ENCODE measurements at regions not wholly inside any gene's neighbourhood (a gene's known extent, or its start where the extent isn't known, plus 50 kb on each side); places are given as distances from the start of the nearest gene placed in this dataset.

DNA sequence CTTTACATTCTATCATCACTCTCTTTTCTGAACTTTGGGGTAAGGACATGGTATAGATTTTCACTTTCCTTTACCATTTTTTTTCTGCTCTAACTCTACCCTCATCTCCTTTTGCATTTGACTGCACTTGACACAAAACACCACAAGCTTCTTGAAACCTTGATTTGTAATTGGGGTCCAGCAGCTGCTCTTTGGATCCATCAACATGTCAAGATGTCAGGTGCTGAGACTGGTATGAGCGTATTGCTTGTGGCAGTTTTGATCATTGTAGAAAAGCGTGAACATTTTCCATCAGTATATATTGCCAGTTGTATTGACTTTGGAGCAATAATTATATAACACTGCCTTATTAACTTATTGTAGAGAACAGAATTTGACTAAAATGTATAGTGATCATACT, 838.6 kb downstream of the TRHDE start:
- Histone ChIP-seq H3K4me1 (ENCODE audit: low read length) (no peaks in the 10 kb centered on the region), H3K27me3 (replicated peaks; ENCODE audit: insufficient read depth, low read length) (no peaks in the 10 kb centered on the region), H3K9me3 (replicated peaks; ENCODE audit: insufficient read depth, low read length) (no peaks in the 10 kb centered on the region), H3K36me3 (replicated peaks; ENCODE audit: insufficient read depth, low read length) (no peaks in the 10 kb centered on the region), H2AFZ (ENCODE audit: low read length) (no peak overlapping the region), H3K4me2 (ENCODE audit: low read depth, low read length) (no peak overlapping the region), H3F3A (ENCODE audit: insufficient read depth, low read length) (no peaks in the 10 kb centered on the region), H3K27ac (ENCODE audit: low read length) (no peak overlapping the region), H3K9ac (ENCODE audit: low read length) (no peak overlapping the region), H3K4me3 (ENCODE audit: low read length) (no peak overlapping the region), H4K20me1 (ENCODE audit: insufficient read depth, low read length) (no peaks in the 10 kb centered on the region), H3K79me2 (ENCODE audit: low read length) (no peaks in the 10 kb centered on the region), H3K9me2 (replicated peaks; ENCODE audit: insufficient read depth, low read length) (no peaks in the 10 kb centered on the region)
- DNase-seq, result no peak
- no peak for TF ChIP-seq EZH2 (optimal IDR thresholded peaks at IDR 0.05; ENCODE audit: low read depth, low read length)
- TF ChIP-seq, protein P1, sequence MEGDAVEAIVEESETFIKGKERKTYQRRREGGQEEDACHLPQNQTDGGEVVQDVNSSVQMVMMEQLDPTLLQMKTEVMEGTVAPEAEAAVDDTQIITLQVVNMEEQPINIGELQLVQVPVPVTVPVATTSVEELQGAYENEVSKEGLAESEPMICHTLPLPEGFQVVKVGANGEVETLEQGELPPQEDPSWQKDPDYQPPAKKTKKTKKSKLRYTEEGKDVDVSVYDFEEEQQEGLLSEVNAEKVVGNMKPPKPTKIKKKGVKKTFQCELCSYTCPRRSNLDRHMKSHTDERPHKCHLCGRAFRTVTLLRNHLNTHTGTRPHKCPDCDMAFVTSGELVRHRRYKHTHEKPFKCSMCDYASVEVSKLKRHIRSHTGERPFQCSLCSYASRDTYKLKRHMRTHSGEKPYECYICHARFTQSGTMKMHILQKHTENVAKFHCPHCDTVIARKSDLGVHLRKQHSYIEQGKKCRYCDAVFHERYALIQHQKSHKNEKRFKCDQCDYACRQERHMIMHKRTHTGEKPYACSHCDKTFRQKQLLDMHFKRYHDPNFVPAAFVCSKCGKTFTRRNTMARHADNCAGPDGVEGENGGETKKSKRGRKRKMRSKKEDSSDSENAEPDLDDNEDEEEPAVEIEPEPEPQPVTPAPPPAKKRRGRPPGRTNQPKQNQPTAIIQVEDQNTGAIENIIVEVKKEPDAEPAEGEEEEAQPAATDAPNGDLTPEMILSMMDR (IDR thresholded peaks at IDR 0.05; ENCODE audit: low read length), result no peak
- no peak for TF ChIP-seq EZH2phosphoT487 (IDR thresholded peaks at IDR 0.05; ENCODE audit: low read length)

- H3K79me2 ChIP-seq (ENCODE audit: low read length), result no peaks in the 10 kb centered on the region
- H3F3A ChIP-seq (ENCODE audit: insufficient read depth, low read length), result no peaks in the 10 kb centered on the region
- H3K4me3 ChIP-seq (ENCODE audit: low read length), result no peak overlapping the region
- no peak for TF ChIP-seq EZH2phosphoT487 (IDR thresholded peaks at IDR 0.05; ENCODE audit: low read length)
- TF ChIP-seq EZH2 (optimal IDR thresholded peaks at IDR 0.05; ENCODE audit: low read depth, low read length), result no peak
- TF ChIP-seq, protein P1 (IDR thresholded peaks at IDR 0.05; ENCODE audit: low read length), result no peak
- no peak overlapping the region for H2AFZ ChIP-seq (ENCODE audit: low read length)
- no peak overlapping the region for H3K27ac ChIP-seq (ENCODE audit: low read length)
- H3K4me1 ChIP-seq (ENCODE audit: low read length), result no peaks in the 10 kb centered on the region
- DNase-seq, result no peak
- no peaks in the 10 kb centered on the region for H3K9me2 ChIP-seq (replicated peaks; ENCODE audit: insufficient read depth, low read length)
- H3K27me3 ChIP-seq (replicated peaks; ENCODE audit: insufficient read depth, low read length), result no peaks in the 10 kb centered on the region
- H3K9me3 ChIP-seq (replicated peaks; ENCODE audit: insufficient read depth, low read length), result no peaks in the 10 kb centered on the region
- no peak overlapping the region for H3K4me2 ChIP-seq (ENCODE audit: low read depth, low read length)
- H3K9ac ChIP-seq (ENCODE audit: low read length), result no peak overlapping the region
- H4K20me1 ChIP-seq (ENCODE audit: insufficient read depth, low read length), result no peaks in the 10 kb centered on the region
- H3K36me3 ChIP-seq (replicated peaks; ENCODE audit: insufficient read depth, low read length), result no peaks in the 10 kb centered on the region
These were observed 840.1 kb downstream of the TRHDE start for GRCh38 chr12:73112035-73112816.

DNA sequence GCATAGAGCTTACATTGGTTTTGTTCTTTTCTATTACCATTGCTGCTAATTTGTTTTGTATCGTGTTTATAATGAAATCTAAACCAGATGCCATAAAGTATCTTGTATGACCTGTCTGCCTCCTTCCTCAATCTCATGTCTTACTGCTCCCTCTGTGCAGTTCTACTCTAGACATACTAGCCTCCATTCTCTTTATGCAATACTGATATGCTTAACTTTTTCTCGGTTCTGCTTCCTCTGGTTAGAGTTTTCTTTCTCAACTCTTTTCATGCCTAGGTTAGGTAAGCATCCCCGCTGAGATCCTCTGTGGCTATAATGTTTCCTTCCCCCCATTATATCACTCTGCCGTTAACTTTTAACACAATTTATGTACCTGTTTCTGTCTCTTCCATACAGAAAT, 852.3 kb downstream of the TRHDE start:
- Histone ChIP-seq H3K4me2 (ENCODE audit: low read depth, low read length) (no peak overlapping the region), H3K79me2 (ENCODE audit: low read length) (no peaks in the 10 kb centered on the region), H4K20me1 (ENCODE audit: insufficient read depth, low read length) (no peaks in the 10 kb centered on the region), H3K36me3 (replicated peaks; ENCODE audit: insufficient read depth, low read length) (no peaks in the 10 kb centered on the region), H2AFZ (ENCODE audit: low read length) (no peak overlapping the region; the same call in 1 of the 2 replicates), H3K27ac (ENCODE audit: low read length) (no peak overlapping the region), H3K4me3 (ENCODE audit: low read length) (no peak overlapping the region), H3F3A (ENCODE audit: insufficient read depth, low read length) (no peaks in the 10 kb centered on the region), H3K9ac (ENCODE audit: low read length) (no peak overlapping the region), H3K4me1 (ENCODE audit: low read length) (no peaks in the 10 kb centered on the region), H3K9me3 (replicated peaks; ENCODE audit: insufficient read depth, low read length) (no peaks in the 10 kb centered on the region), H3K27me3 (replicated peaks; ENCODE audit: insufficient read depth, low read length) (no peaks in the 10 kb centered on the region), H3K9me2 (replicated peaks; ENCODE audit: insufficient read depth, low read length) (no peaks in the 10 kb centered on the region)
- TF ChIP-seq EZH2 (optimal IDR thresholded peaks at IDR 0.05; ENCODE audit: low read depth, low read length) (no peak), EZH2phosphoT487 (IDR thresholded peaks at IDR 0.05; ENCODE audit: low read length) (no peak)
- TF ChIP-seq, protein P1 (IDR thresholded peaks at IDR 0.05; ENCODE audit: low read length), result no peak
- DNase-seq, result no peak

Measured in MM.1S (cell line).